NB4 (cell line): ENCODE measurements at regions not wholly inside any gene's neighbourhood (a gene's known extent, or its start where the extent isn't known, plus 50 kb on each side); places are given as distances from the start of the nearest gene placed in this dataset.

Experiments
- DNase-seq: peaks from one replicate; pipeline ENCODE4 v3.0.0; 2010; ENCODE audit warnings: low read depth
- H3K4me3 ChIP-seq: one replicate; pipeline ENCODE4 v1.5.1; 2011; ENCODE audit warnings: mild to moderate bottlenecking, low read depth, low read length, moderate library complexity
- MYC ChIP-seq: IDR thresholded peaks from 2 replicates; pipeline ENCODE4 v1.6.1; 2011; ENCODE audit warnings: low read depth, low read length
- POLR2A ChIP-seq: IDR thresholded peaks from 2 replicates; pipeline ENCODE4 v1.6.1; 2011; ENCODE audit warnings: mild to moderate bottlenecking; ENCODE audit not compliant: insufficient read length; ENCODE audit errors: extremely low read depth
- TF ChIP-seq, protein P1 (sequence below): IDR thresholded peaks from one replicate; pipeline ENCODE4 v1.5.1; 2012; ENCODE audit warnings: low read depth, low read length
- TF ChIP-seq, protein P2 (sequence below): IDR thresholded peaks from 2 replicates; pipeline ENCODE4 v1.6.1; 2011; ENCODE audit warnings: low read depth, low read length

DNA sequence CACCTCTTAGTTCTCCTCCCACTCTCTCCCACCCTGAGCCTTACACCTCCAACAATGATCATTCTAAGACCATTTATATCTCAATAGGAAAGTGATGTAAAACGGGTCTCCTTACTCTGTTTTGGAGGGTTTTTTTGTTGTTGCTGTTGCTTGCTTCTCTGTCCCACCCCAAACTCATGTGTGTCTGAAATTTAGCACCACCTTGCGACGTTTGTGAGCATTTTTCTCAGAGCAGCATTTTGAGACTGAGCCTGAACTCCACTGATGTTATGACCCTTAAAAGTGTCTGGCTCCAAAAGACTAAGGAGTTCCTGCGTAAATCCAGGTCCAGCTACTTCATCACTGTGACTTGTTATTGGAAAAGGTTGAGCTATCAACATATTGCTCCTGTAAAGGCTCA is 155.0 kb downstream of the DAD1 start:
- TF ChIP-seq, protein P1, sequence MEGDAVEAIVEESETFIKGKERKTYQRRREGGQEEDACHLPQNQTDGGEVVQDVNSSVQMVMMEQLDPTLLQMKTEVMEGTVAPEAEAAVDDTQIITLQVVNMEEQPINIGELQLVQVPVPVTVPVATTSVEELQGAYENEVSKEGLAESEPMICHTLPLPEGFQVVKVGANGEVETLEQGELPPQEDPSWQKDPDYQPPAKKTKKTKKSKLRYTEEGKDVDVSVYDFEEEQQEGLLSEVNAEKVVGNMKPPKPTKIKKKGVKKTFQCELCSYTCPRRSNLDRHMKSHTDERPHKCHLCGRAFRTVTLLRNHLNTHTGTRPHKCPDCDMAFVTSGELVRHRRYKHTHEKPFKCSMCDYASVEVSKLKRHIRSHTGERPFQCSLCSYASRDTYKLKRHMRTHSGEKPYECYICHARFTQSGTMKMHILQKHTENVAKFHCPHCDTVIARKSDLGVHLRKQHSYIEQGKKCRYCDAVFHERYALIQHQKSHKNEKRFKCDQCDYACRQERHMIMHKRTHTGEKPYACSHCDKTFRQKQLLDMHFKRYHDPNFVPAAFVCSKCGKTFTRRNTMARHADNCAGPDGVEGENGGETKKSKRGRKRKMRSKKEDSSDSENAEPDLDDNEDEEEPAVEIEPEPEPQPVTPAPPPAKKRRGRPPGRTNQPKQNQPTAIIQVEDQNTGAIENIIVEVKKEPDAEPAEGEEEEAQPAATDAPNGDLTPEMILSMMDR = no peak
- TF ChIP-seq POLR2A (no peak), MYC (no peak)
- TF ChIP-seq, protein P2, sequence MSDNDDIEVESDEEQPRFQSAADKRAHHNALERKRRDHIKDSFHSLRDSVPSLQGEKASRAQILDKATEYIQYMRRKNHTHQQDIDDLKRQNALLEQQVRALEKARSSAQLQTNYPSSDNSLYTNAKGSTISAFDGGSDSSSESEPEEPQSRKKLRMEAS = no peak
- no peak for DNase-seq
- no peak overlapping the region for H3K4me3 ChIP-seq

DNA sequence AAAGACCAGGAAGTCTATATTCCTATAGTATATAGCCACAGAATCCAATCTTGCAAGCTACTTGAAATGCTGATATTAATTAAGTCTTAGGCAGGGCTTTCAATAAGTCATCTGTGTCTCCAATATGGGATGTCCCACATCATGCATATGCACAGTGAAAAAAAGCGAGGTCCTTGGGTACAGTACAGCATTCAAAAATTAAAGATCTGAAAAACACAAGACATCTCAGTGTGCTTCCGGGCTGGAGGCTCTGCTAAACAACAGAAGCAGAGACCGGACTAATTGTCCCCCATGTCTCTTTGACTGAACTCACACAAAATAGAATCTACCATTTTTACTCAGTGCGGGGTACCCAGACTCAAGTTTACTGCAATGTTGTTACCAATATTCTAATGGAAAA is 156.0 kb downstream of the DAD1 start:
- H3K4me3 ChIP-seq = no peak overlapping the region
- no peak for DNase-seq
- TF ChIP-seq, protein P2 = no peak
- TF ChIP-seq, protein P1 = no peak
- TF ChIP-seq POLR2A = no peak
- no peak for TF ChIP-seq MYC

DNA sequence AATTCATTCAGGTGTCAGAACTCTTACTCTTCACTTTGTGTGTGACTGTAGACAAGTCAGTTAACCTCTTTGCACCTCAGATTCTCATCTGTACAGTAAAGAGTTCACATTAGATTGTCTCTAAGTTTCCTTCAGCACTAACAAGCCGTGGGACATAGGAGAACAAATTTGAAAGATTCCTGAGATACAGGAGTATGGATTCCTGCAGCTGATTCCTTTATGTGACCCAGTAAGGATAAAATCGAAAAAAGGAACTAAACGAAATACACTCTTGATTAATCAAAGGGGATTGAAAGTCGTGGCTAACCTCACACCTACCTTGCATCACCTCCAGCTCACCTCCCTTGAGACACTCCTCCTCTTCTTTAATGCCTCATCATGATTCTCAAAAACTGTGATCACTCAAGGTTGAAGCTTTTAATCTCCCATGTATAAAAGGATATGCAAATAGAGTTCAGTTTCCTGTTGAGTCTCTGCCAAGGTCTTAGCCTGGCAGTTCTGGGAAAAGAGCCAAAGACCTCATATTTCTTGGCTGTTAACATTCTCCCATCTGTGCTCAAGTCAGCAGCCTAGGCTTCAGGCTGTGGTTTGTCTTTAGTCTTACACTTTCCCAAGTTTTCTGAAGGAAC is 156.6 kb downstream of the DAD1 start:
- TF ChIP-seq MYC (no peak), POLR2A (no peak)
- TF ChIP-seq, protein P1 = no peak
- TF ChIP-seq, protein P2 = no peak
- DNase-seq = peak; percentile 56
- H3K4me3 ChIP-seq = no peak overlapping the region

DNA sequence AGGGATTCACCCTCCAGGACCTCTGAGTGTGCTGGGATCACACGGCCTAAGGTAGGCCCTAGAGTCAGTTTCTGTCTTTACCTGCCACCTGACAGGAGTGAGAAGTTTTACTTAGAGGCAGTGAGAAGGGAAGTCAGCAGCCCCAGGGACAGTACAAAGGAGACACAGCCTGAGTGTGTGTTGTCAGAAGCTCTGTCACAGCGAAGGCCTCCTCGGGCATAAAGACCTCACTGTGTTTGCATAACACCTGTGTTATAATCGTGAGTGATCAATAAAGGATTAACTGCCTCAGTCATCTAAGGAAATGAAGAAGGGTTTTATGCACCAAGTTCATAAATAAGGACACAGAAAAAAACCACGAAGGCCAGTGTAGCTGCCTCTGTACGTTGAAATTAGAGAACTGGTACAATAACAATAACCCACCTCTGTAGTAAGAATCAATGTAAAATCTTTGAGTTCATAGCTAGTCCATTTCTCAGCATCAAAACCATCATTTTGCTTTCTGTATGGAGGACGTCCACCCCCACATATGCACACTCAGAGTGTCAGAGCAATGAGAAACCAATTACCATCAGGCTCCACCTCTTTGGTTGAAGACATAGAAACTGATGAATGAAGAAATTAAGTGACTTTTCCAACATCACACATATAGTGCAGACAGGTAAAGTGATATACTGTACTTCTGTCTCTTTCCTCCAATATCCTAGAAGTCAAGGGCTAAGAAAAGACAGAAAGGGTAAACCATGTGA is 159.3 kb downstream of the DAD1 start:
- DNase-seq = peak; percentile 33
- TF ChIP-seq, protein P2 = no peak
- TF ChIP-seq, protein P1 = no peak
- TF ChIP-seq POLR2A (no peak), MYC (no peak)
- H3K4me3 ChIP-seq = no peak overlapping the region

DNA sequence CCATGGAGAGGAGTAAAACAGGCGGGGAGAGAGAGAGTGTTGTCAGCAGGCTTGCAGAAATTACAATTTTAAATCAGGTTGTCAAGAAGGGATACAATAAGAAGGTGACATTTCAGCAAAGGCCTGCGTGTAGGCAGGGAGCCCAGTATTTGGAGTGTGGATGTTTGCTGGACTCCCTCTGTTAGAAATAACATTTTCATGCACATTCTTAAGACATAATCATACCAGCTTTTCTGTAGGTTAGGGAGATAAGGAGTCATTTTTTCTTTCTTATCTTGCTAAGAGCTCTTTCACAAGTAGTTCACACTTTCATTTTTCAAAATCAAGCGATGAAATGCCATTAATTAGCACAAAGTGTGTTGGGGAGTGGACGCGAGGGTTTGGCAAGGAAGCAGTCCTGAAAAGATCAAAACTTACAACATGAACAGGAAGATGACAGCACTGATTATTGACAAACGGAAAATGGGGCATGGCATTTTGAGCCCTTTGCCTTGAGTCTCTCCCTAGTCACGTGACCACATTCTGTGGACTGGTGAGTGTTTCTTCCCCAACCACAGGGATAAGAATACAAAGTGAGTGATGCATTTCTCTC is 160.2 kb downstream of the DAD1 start:
- TF ChIP-seq, protein P2 = peak; percentile 65
- TF ChIP-seq, protein P1 = no peak
- peak; percentile 47 for TF ChIP-seq MYC
- DNase-seq = peak; percentile 87
- H3K4me3 ChIP-seq = peak overlapping the region; percentile 93
